PC-3 (cell line): ENCODE measurements at regions not wholly inside any gene's neighbourhood (a gene's known extent, or its start where the extent isn't known, plus 50 kb on each side); places are given as distances from the start of the nearest gene placed in this dataset.

Source experiments
- EZH2 ChIP-seq: fragments of 300-600 bp; sonication (generic); IDR thresholded peaks from one replicate; pipeline ENCODE4 v1.6.1; 2017; ENCODE audit warnings: antibody characterized with exemption, mild to moderate bottlenecking, low read length; ENCODE audit not compliant: unreplicated experiment
- EZH2phosphoT487 ChIP-seq: fragments of 300-600 bp; sonication (generic); IDR thresholded peaks from 2 replicates; pipeline ENCODE4 v1.6.1; 2018; ENCODE audit warnings: mild to moderate bottlenecking, antibody characterized with exemption, low read length, borderline replicate concordance
- TF ChIP-seq, protein P1 (sequence below): fragments of 300-600 bp; sonication (generic); conservative IDR thresholded peaks from 2 replicates; pipeline ENCODE4 v1.5.1; 2017; ENCODE audit warnings: antibody characterized with exemption, low read depth, mild to moderate bottlenecking, low read length

DNA sequence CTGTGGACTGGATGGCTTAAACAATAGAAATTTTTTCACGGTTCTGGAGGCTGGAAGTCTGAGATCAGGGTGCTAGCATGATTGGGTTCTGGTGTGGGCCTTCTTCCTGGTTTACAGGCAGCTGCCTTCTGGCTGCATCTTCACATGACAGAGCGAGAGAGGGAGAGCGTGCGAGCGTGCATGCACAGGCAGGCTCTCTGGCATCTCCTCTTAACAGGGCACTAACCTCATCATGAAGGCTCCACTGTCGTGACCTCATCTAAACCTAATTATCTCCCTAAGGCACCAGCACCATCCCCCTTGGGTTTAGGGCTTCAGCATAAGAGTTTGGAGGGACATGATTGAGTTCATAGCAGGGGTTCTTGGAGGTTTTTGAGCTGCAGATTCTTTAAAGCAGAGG lies 292.0 kb upstream of the C2CD4B start:
- TF ChIP-seq, protein P1, sequence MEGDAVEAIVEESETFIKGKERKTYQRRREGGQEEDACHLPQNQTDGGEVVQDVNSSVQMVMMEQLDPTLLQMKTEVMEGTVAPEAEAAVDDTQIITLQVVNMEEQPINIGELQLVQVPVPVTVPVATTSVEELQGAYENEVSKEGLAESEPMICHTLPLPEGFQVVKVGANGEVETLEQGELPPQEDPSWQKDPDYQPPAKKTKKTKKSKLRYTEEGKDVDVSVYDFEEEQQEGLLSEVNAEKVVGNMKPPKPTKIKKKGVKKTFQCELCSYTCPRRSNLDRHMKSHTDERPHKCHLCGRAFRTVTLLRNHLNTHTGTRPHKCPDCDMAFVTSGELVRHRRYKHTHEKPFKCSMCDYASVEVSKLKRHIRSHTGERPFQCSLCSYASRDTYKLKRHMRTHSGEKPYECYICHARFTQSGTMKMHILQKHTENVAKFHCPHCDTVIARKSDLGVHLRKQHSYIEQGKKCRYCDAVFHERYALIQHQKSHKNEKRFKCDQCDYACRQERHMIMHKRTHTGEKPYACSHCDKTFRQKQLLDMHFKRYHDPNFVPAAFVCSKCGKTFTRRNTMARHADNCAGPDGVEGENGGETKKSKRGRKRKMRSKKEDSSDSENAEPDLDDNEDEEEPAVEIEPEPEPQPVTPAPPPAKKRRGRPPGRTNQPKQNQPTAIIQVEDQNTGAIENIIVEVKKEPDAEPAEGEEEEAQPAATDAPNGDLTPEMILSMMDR = no peak
- TF ChIP-seq EZH2phosphoT487 = no peak
- no peak for TF ChIP-seq EZH2
